Activated B cell treated with CpG ODN at 0.5 μM for 24 hours (primary cell): ENCODE measurements at regions not wholly inside any gene's neighbourhood (a gene's known extent, or its start where the extent isn't known, plus 50 kb on each side); places are given as distances from the start of the nearest gene placed in this dataset.

Experiments used
- ATAC-seq: fragments of 200-7000 bp; cut with Tn5 transposase; one replicate; pipeline ENCODE4 v1.10.0; 2021; ENCODE audit warnings: low read depth, mild to moderate bottlenecking, moderate library complexity
- CTCF ChIA-PET: fragments of 350-600 bp; sonication (Branson Sonifier 250); formaldehyde crosslinking; loops from one replicate; lab custom pipeline; 2021; ENCODE audit warnings: antibody characterized with exemption; lab: Charles Lee
- POLR2A ChIA-PET: fragments of 350-600 bp; sonication (Branson Sonifier 250); formaldehyde crosslinking; loops from one replicate; lab custom pipeline; 2021; ENCODE audit warnings: antibody characterized with exemption; lab: Charles Lee
- DNase-seq: peaks from one replicate; pipeline ENCODE4 v3.0.0; 2022
- H3K27ac Mint-ChIP-seq: one replicate; pipeline ENCODE4 v1.8.0; 2020; ENCODE audit warnings: mixed read lengths
- H3K27me3 Mint-ChIP-seq: one replicate; pipeline ENCODE4 v1.8.0; 2021; ENCODE audit warnings: mixed read lengths
- H3K36me3 Mint-ChIP-seq: one replicate; pipeline ENCODE4 v1.8.0; 2021; ENCODE audit warnings: low read depth, mixed read lengths
- H3K4me1 Mint-ChIP-seq: one replicate; pipeline ENCODE4 v1.8.0; 2021; ENCODE audit warnings: mixed read lengths
- H3K4me3 Mint-ChIP-seq: one replicate; pipeline ENCODE4 v1.8.0; 2020; ENCODE audit warnings: mild to moderate bottlenecking, mixed read lengths
- H3K9me3 Mint-ChIP-seq: one replicate; pipeline ENCODE4 v1.8.0; 2020; ENCODE audit warnings: mixed read lengths
- intact Hi-C: fragments of 100-400 bp; cut with micrococcal nuclease; formaldehyde crosslinking; loops from one replicate; pipeline ENCODE4 v1.15.1; 2024
- TF ChIP-seq, protein P1 (sequence below): fragments of 200-600 bp; IDR thresholded peaks from one replicate; pipeline ENCODE4 v1.8.0; 2022; ENCODE audit warnings: antibody characterized with exemption, mild to moderate bottlenecking

DNA sequence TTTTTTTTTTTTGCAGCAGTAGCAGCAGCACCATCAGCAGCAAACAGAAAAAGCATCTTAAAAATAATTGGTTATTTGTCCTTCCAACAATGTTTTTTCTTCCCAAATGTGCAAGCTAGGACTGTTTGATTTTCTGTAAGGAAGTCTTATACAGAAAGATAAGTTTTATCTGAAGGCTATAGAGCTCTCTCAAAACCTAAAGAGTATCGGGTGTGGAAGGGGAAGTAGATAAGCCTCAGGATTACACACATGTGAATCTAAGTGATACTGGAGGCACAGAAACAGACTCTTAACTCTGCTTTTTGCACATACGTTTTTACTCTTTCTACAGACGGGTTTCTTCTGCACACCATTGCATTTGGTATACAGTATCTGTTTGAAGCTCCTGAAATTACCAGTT lies 184.4 kb upstream of the FTMT start:
- ChIA-PET CTCF (interaction anchor here (0.7 kb wide), 1 partner anchor 11 kb away, joined by 3 read pairs; no protein-coding TSS in a partner anchor), POLR2A (no interaction called here)
- Mint-ChIP-seq H3K27ac (no peak overlapping the region), H3K4me1 (no peaks in the 10 kb centered on the region), H3K27me3 (no peaks in the 10 kb centered on the region), H3K9me3 (peaks cover 20% of the 10 kb centered on the region), H3K4me3 (no peak overlapping the region), H3K36me3 (no peaks in the 10 kb centered on the region)
- TF ChIP-seq, protein P1, sequence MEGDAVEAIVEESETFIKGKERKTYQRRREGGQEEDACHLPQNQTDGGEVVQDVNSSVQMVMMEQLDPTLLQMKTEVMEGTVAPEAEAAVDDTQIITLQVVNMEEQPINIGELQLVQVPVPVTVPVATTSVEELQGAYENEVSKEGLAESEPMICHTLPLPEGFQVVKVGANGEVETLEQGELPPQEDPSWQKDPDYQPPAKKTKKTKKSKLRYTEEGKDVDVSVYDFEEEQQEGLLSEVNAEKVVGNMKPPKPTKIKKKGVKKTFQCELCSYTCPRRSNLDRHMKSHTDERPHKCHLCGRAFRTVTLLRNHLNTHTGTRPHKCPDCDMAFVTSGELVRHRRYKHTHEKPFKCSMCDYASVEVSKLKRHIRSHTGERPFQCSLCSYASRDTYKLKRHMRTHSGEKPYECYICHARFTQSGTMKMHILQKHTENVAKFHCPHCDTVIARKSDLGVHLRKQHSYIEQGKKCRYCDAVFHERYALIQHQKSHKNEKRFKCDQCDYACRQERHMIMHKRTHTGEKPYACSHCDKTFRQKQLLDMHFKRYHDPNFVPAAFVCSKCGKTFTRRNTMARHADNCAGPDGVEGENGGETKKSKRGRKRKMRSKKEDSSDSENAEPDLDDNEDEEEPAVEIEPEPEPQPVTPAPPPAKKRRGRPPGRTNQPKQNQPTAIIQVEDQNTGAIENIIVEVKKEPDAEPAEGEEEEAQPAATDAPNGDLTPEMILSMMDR, result no peak
- DNase-seq (no peak), ATAC-seq (no peak)
- intact Hi-C loops, result no loop called here

- ChIA-PET CTCF (no interaction called here), POLR2A (no interaction called here)
- intact Hi-C loops, result no loop called here
- Mint-ChIP-seq H3K36me3 (no peaks in the 10 kb centered on the region), H3K9me3 (peaks cover 12% of the 10 kb centered on the region), H3K4me1 (no peaks in the 10 kb centered on the region), H3K4me3 (no peak overlapping the region), H3K27me3 (no peaks in the 10 kb centered on the region), H3K27ac (no peak overlapping the region)
- ATAC-seq, result no peak
- DNase-seq, result no peak
- TF ChIP-seq, protein P1, result no peak
Measured at GRCh38 chr5:121668635-121669034, 183.0 kb upstream of the FTMT start.

GRCh38 chr5:121671624-121672023 lies 180.1 kb upstream of the FTMT start:
- no peaks in the 10 kb centered on the region for H3K36me3 Mint-ChIP-seq
- peaks cover 9% of the 10 kb centered on the region for H3K9me3 Mint-ChIP-seq
- no peaks in the 10 kb centered on the region for H3K27me3 Mint-ChIP-seq
- CTCF ChIA-PET, result no interaction called here
- intact Hi-C loops, result no loop called here
- H3K27ac Mint-ChIP-seq, result no peak overlapping the region
- ATAC-seq (no peak), DNase-seq (no peak)
- no peaks in the 10 kb centered on the region for H3K4me1 Mint-ChIP-seq
- TF ChIP-seq, protein P1, result no peak
- POLR2A ChIA-PET, result no interaction called here
- H3K4me3 Mint-ChIP-seq, result no peak overlapping the region

DNA sequence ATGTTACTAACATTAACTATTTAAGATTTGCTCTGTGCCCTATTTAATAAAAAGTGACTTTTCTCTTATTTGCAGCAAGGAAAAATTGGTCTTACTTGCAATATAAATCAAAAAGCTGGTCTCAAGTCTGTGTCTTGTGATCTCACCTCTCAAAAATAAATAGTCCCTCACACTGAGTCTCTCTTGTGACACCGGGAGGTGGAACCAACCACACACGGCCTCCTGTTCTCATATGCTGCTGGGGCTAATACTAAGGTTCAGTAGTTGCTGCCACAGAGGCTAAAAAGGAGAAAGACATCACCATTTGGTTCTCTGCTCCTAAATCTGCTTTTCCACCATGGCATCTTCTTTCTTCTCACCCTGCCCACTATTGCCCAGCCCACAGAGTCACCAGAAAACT lies 175.8 kb upstream of the FTMT start:
- no peaks in the 10 kb centered on the region for H3K27me3 Mint-ChIP-seq
- ATAC-seq (no peak), DNase-seq (no peak)
- no peaks in the 10 kb centered on the region for H3K36me3 Mint-ChIP-seq
- H3K9me3 Mint-ChIP-seq, result peaks cover 9% of the 10 kb centered on the region
- no peak overlapping the region for H3K4me3 Mint-ChIP-seq
- CTCF ChIA-PET, result no interaction called here
- intact Hi-C loops, result no loop called here
- POLR2A ChIA-PET, result no interaction called here
- no peaks in the 10 kb centered on the region for H3K4me1 Mint-ChIP-seq
- H3K27ac Mint-ChIP-seq, result no peak overlapping the region
- TF ChIP-seq, protein P1, result no peak

- intact Hi-C loops, result no loop called here
- no peak overlapping the region for H3K27ac Mint-ChIP-seq
- H3K27me3 Mint-ChIP-seq, result no peaks in the 10 kb centered on the region
- peaks cover 9% of the 10 kb centered on the region for H3K9me3 Mint-ChIP-seq
- ATAC-seq (no peak), DNase-seq (no peak)
- TF ChIP-seq, protein P1, result no peak
- CTCF ChIA-PET, result no interaction called here
- POLR2A ChIA-PET, result no interaction called here
- no peaks in the 10 kb centered on the region for H3K36me3 Mint-ChIP-seq
- H3K4me1 Mint-ChIP-seq, result no peaks in the 10 kb centered on the region
- no peak overlapping the region for H3K4me3 Mint-ChIP-seq
Measured at GRCh38 chr5:121681229-121681855, 170.3 kb upstream of the FTMT start.
